ENCODE measurements at regions not wholly inside any gene's neighbourhood (a gene's known extent, or its start where the extent isn't known, plus 50 kb on each side); places are given as distances from the start of the nearest gene placed in this dataset.
"Not testable (repeated sequence)": the region's sequence is repeated elsewhere in the genome, so short reads cannot be mapped to it uniquely, and the experiment has no call there.

GRCh38 chr13:18665124-18665523 lies 516.5 kb downstream of the TUBA3C start:
- H3K4me2 ChIP-seq, H3K4me1 Mint-ChIP-seq: not testable (repeated sequence)

GRCh38 chr13:18663222-18663621 lies 518.4 kb downstream of the TUBA3C start:
- not testable (repeated sequence) for H3K27me3 Mint-ChIP-seq (ENCODE audit: insufficient read depth, low read depth, poor library complexity); H4K20me1 ChIP-seq (replicated peaks; ENCODE audit: insufficient read depth); H3K4me1 ChIP-seq (ENCODE audit: insufficient read depth); H3K4me3 Mint-ChIP-seq; H3F3A ChIP-seq (replicated peaks; ENCODE audit: low read depth); H3K27ac ChIP-seq (ENCODE audit: low read depth); H3K4me2 ChIP-seq; H3K27ac Mint-ChIP-seq; H3K79me2 ChIP-seq (replicated peaks; ENCODE audit: insufficient read depth); H3K27me3 ChIP-seq (ENCODE audit: insufficient read depth); H3K4me1 Mint-ChIP-seq; H3K9me2 ChIP-seq (ENCODE audit: insufficient read depth); DNase-seq (ENCODE audit: low spot score); H3K4me3 ChIP-seq; H3K36me3 ChIP-seq (ENCODE audit: insufficient read depth); H2AFZ ChIP-seq; ATAC-seq
- Mint-ChIP-seq H3K9me3 (peaks cover 61% of the 10 kb centered on the region), H3K36me3 (ENCODE audit: low read depth) (peaks cover 15% of the 10 kb centered on the region; the same call in 2 of the 3 replicates)

More at GRCh38 chr13:18665124-18665523, 516.5 kb downstream of the TUBA3C start:
- not testable (repeated sequence) for H3K4me1 ChIP-seq (ENCODE audit: insufficient read depth); H3K79me2 ChIP-seq (replicated peaks; ENCODE audit: insufficient read depth); H3F3A ChIP-seq (replicated peaks; ENCODE audit: low read depth); H3K9me2 ChIP-seq (ENCODE audit: insufficient read depth); DNase-seq (ENCODE audit: low spot score); H3K4me3 Mint-ChIP-seq; H3K27me3 ChIP-seq (ENCODE audit: insufficient read depth); ATAC-seq; H4K20me1 ChIP-seq (replicated peaks; ENCODE audit: insufficient read depth); H3K27me3 Mint-ChIP-seq (ENCODE audit: insufficient read depth, low read depth, poor library complexity); H3K36me3 ChIP-seq (ENCODE audit: insufficient read depth); H2AFZ ChIP-seq; H3K27ac ChIP-seq (ENCODE audit: low read depth); H3K4me3 ChIP-seq; H3K27ac Mint-ChIP-seq
- H3K9me3 Mint-ChIP-seq = peaks cover 57% of the 10 kb centered on the region
- H3K36me3 Mint-ChIP-seq (ENCODE audit: low read depth) = peaks cover 14% of the 10 kb centered on the region; the same call in 2 of the 3 replicates

- H3F3A ChIP-seq (replicated peaks; ENCODE audit: low read depth); H4K20me1 ChIP-seq (replicated peaks; ENCODE audit: insufficient read depth); ATAC-seq; H3K27me3 ChIP-seq (ENCODE audit: insufficient read depth); H3K4me2 ChIP-seq; H3K4me3 ChIP-seq; H3K36me3 ChIP-seq (ENCODE audit: insufficient read depth); H3K4me3 Mint-ChIP-seq; H2AFZ ChIP-seq; H3K9me2 ChIP-seq (ENCODE audit: insufficient read depth); H3K27ac Mint-ChIP-seq; H3K27ac ChIP-seq (ENCODE audit: low read depth); H3K27me3 Mint-ChIP-seq (ENCODE audit: insufficient read depth, low read depth, poor library complexity); H3K4me1 Mint-ChIP-seq; H3K36me3 Mint-ChIP-seq (ENCODE audit: low read depth); H3K4me1 ChIP-seq (ENCODE audit: insufficient read depth); H3K79me2 ChIP-seq (replicated peaks; ENCODE audit: insufficient read depth): not testable (repeated sequence)
- peaks cover 69% of the 10 kb centered on the region for H3K9me3 Mint-ChIP-seq
- DNase-seq (ENCODE audit: low spot score) = peak; percentile 1
Measured at GRCh38 chr13:18643644-18644172, 537.9 kb downstream of the TUBA3C start.

GRCh38 chr13:18628928-18629327 lies 552.7 kb downstream of the TUBA3C start:
- H3K4me2 ChIP-seq; H2AFZ ChIP-seq; H3K27ac Mint-ChIP-seq; H3F3A ChIP-seq (replicated peaks; ENCODE audit: low read depth); H3K36me3 ChIP-seq (ENCODE audit: insufficient read depth); ATAC-seq; H3K4me3 ChIP-seq; H3K9me2 ChIP-seq (ENCODE audit: insufficient read depth); H3K4me1 ChIP-seq (ENCODE audit: insufficient read depth); H3K27me3 ChIP-seq (ENCODE audit: insufficient read depth); H3K27ac ChIP-seq (ENCODE audit: low read depth); H3K4me1 Mint-ChIP-seq; H3K4me3 Mint-ChIP-seq; H3K79me2 ChIP-seq (replicated peaks; ENCODE audit: insufficient read depth); H4K20me1 ChIP-seq (replicated peaks; ENCODE audit: insufficient read depth); DNase-seq (ENCODE audit: low spot score); H3K27me3 Mint-ChIP-seq (ENCODE audit: insufficient read depth, low read depth, poor library complexity): not testable (repeated sequence)
- H3K9me3 Mint-ChIP-seq = peaks cover 56% of the 10 kb centered on the region
- H3K36me3 Mint-ChIP-seq (ENCODE audit: low read depth) = peaks cover 12% of the 10 kb centered on the region; the same call in 2 of the 3 replicates

Data from GM23338 (cell line).